ENCODE measurements at regions not wholly inside any gene's neighbourhood (a gene's known extent, or its start where the extent isn't known, plus 50 kb on each side); places are given as distances from the start of the nearest gene placed in this dataset.

GRCh38 chr5:19256036-19256435 lies 732.0 kb downstream of the CDH18 start:
- Histone ChIP-seq H3K4me3 (ENCODE audit: control insufficient read depth in 2 of 3, extremely low read depth in 1 of 3, insufficient read depth in 2 of 3, low read depth in 1 of 3, low read length in 3 of 3) (no peak overlapping the region), H4K20me1 (ENCODE audit: control insufficient read depth, extremely low read depth, insufficient read depth, low read length) (no peaks in the 10 kb centered on the region), H3K79me2 (ENCODE audit: control insufficient read depth, insufficient read depth, low read length) (no peaks in the 10 kb centered on the region), H3K9me1 (ENCODE audit: control insufficient read depth, extremely low read depth, insufficient read depth, low read length) (no peaks in the 10 kb centered on the region), H3K36me3 (ENCODE audit: control insufficient read depth in 2 of 2, extremely low read depth in 1 of 2, insufficient read depth in 2 of 2, low read length in 2 of 2) (no peaks in the 10 kb centered on the region), H3K27ac (ENCODE audit: control insufficient read depth, insufficient read depth, low read length) (no peak overlapping the region), H2AFZ (ENCODE audit: control insufficient read depth, low read length) (no peak overlapping the region), H3K9ac (ENCODE audit: control insufficient read depth, extremely low read depth, insufficient read depth, low read length) (no peak overlapping the region), H3K4me1 (ENCODE audit: control insufficient read depth, extremely low read depth, insufficient read depth, low read length) (no peaks in the 10 kb centered on the region), H3K4me2 (ENCODE audit: control insufficient read depth, extremely low read depth, insufficient read depth, low read depth, low read length) (no peak overlapping the region), H3K27me3 (ENCODE audit: control insufficient read depth, extremely low read depth, insufficient read depth, low read length) (no peaks in the 10 kb centered on the region), H3K9me3 (ENCODE audit: control insufficient read depth, low read depth, low read length) (no peaks in the 10 kb centered on the region)
- DNase-seq (ENCODE audit: low read depth, low spot score) (no peak), FAIRE-seq (no peak)
- dilution Hi-C loops (cut with MboI; ENCODE audit: extremely low pct_ligation_motif_present, low sequenced_read_pairs), result no loop called here
- TF ChIP-seq, protein P1, sequence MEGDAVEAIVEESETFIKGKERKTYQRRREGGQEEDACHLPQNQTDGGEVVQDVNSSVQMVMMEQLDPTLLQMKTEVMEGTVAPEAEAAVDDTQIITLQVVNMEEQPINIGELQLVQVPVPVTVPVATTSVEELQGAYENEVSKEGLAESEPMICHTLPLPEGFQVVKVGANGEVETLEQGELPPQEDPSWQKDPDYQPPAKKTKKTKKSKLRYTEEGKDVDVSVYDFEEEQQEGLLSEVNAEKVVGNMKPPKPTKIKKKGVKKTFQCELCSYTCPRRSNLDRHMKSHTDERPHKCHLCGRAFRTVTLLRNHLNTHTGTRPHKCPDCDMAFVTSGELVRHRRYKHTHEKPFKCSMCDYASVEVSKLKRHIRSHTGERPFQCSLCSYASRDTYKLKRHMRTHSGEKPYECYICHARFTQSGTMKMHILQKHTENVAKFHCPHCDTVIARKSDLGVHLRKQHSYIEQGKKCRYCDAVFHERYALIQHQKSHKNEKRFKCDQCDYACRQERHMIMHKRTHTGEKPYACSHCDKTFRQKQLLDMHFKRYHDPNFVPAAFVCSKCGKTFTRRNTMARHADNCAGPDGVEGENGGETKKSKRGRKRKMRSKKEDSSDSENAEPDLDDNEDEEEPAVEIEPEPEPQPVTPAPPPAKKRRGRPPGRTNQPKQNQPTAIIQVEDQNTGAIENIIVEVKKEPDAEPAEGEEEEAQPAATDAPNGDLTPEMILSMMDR (optimal IDR thresholded peaks at IDR 0.05 in 1 of 3, IDR thresholded peaks at IDR 0.05 in 1 of 3, conservative IDR thresholded peaks at IDR 0.05 in 1 of 3; ENCODE audit: extremely low read depth in 1 of 3, insufficient read depth in 2 of 3, low read length in 3 of 3), result no peak
- TF ChIP-seq EZH2 (IDR thresholded peaks at IDR 0.05; ENCODE audit: low read length), result no peak

- H3K9me1 ChIP-seq (ENCODE audit: control insufficient read depth, extremely low read depth, insufficient read depth, low read length), result no peaks in the 10 kb centered on the region
- dilution Hi-C loops (cut with MboI; ENCODE audit: extremely low pct_ligation_motif_present, low sequenced_read_pairs), result no loop called here
- H3K4me2 ChIP-seq (ENCODE audit: control insufficient read depth, extremely low read depth, insufficient read depth, low read depth, low read length), result no peak overlapping the region
- H3K36me3 ChIP-seq (ENCODE audit: control insufficient read depth in 2 of 2, extremely low read depth in 1 of 2, insufficient read depth in 2 of 2, low read length in 2 of 2), result no peaks in the 10 kb centered on the region
- H3K9me3 ChIP-seq (ENCODE audit: control insufficient read depth, low read depth, low read length), result no peaks in the 10 kb centered on the region
- no peak overlapping the region for H3K4me3 ChIP-seq (ENCODE audit: control insufficient read depth in 2 of 3, extremely low read depth in 1 of 3, insufficient read depth in 2 of 3, low read depth in 1 of 3, low read length in 3 of 3)
- DNase-seq (ENCODE audit: low read depth, low spot score) (no peak), FAIRE-seq (no peak)
- H3K27me3 ChIP-seq (ENCODE audit: control insufficient read depth, extremely low read depth, insufficient read depth, low read length), result no peaks in the 10 kb centered on the region
- H4K20me1 ChIP-seq (ENCODE audit: control insufficient read depth, extremely low read depth, insufficient read depth, low read length), result no peaks in the 10 kb centered on the region
- TF ChIP-seq, protein P1 (optimal IDR thresholded peaks at IDR 0.05 in 1 of 3, IDR thresholded peaks at IDR 0.05 in 1 of 3, conservative IDR thresholded peaks at IDR 0.05 in 1 of 3; ENCODE audit: extremely low read depth in 1 of 3, insufficient read depth in 2 of 3, low read length in 3 of 3), result no peak
- TF ChIP-seq EZH2 (IDR thresholded peaks at IDR 0.05; ENCODE audit: low read length), result no peak
- H3K9ac ChIP-seq (ENCODE audit: control insufficient read depth, extremely low read depth, insufficient read depth, low read length), result no peak overlapping the region
- no peak overlapping the region for H3K27ac ChIP-seq (ENCODE audit: control insufficient read depth, insufficient read depth, low read length)
- H3K79me2 ChIP-seq (ENCODE audit: control insufficient read depth, insufficient read depth, low read length), result no peaks in the 10 kb centered on the region
- H2AFZ ChIP-seq (ENCODE audit: control insufficient read depth, low read length), result no peak overlapping the region
- no peaks in the 10 kb centered on the region for H3K4me1 ChIP-seq (ENCODE audit: control insufficient read depth, extremely low read depth, insufficient read depth, low read length)
Measured at GRCh38 chr5:19258686-19259085, 729.3 kb downstream of the CDH18 start.
